Fibroblast of lung (primary cell): ENCODE measurements at regions not wholly inside any gene's neighbourhood (a gene's known extent, or its start where the extent isn't known, plus 50 kb on each side); places are given as distances from the start of the nearest gene placed in this dataset.

Experiments
- DNase-seq, 2 donors: peaks; one replicate each; pipeline versions ENCODE4 v3.0.0 to v3.0.0-alpha.2; 2010; ENCODE audit warnings: low read depth in 2 of 2
- H2AFZ ChIP-seq: 2 replicates; pipeline ENCODE4 v1.5.1; 2012; ENCODE audit warnings: low read length, control low read depth, inconsistent platforms
- H3K27ac ChIP-seq: 2 replicates; pipeline ENCODE4 v1.5.1; 2011; ENCODE audit warnings: low read length, control low read depth; ENCODE audit not compliant: insufficient read depth
- H3K27me3 ChIP-seq: 2 replicates; pipeline ENCODE4 v1.5.1; 2011; ENCODE audit warnings: mild to moderate bottlenecking, low read length; ENCODE audit not compliant: control insufficient read depth, insufficient read depth
- H3K36me3 ChIP-seq: 2 replicates; pipeline ENCODE4 v1.5.1; 2011; ENCODE audit warnings: low read length; ENCODE audit not compliant: control insufficient read depth, insufficient read depth
- H3K4me1 ChIP-seq: 2 replicates; pipeline ENCODE4 v1.5.1; 2011; ENCODE audit warnings: low read length; ENCODE audit not compliant: control insufficient read depth, insufficient read depth; ENCODE audit errors: extremely low read depth
- H3K4me2 ChIP-seq: 2 replicates; pipeline ENCODE4 v1.5.1; 2011; ENCODE audit warnings: low read length, control low read depth; ENCODE audit not compliant: insufficient read depth; ENCODE audit errors: extremely low read depth
- H3K4me3 ChIP-seq, 4 experiments: fragments of 200-600 bp in 1 of 4; sonication (generic) in 1 of 4; replicated peaks in 1 of 4; 2 replicates each; pipeline ENCODE4 v1.5.1; 2011 to 2016; ENCODE audit warnings: low read length in 4 of 4, low read depth in 3 of 4, mild to moderate bottlenecking in 3 of 4, control low read depth in 2 of 4, inconsistent platforms in 1 of 4, mixed read lengths in 1 of 4; ENCODE audit not compliant: insufficient read depth in 1 of 4; ENCODE audit errors: control extremely low read depth in 1 of 4
- H3K79me2 ChIP-seq: 2 replicates; pipeline ENCODE4 v1.5.1; 2012; ENCODE audit warnings: mild to moderate bottlenecking, low read length, inconsistent platforms; ENCODE audit not compliant: control insufficient read depth, insufficient read depth
- H3K9ac ChIP-seq: 2 replicates; pipeline ENCODE4 v1.5.1; 2011; ENCODE audit warnings: mild to moderate bottlenecking, low read length, control low read depth; ENCODE audit not compliant: insufficient read depth
- H3K9me3 ChIP-seq: 2 replicates; pipeline ENCODE4 v1.5.1; 2012; ENCODE audit warnings: low read depth, low read length; ENCODE audit not compliant: control insufficient read depth, insufficient read depth
- H4K20me1 ChIP-seq: 2 replicates; pipeline ENCODE4 v1.5.1; 2011; ENCODE audit warnings: low read length; ENCODE audit not compliant: control insufficient read depth, insufficient read depth; ENCODE audit errors: extremely low read depth
- EZH2 ChIP-seq: IDR thresholded peaks from 2 replicates; pipeline ENCODE4 v1.5.1; 2012; ENCODE audit warnings: low read length, control low read depth, mild to moderate bottlenecking; ENCODE audit errors: missing control alignments
- TF ChIP-seq, protein P1 (sequence below), 2 donors: IDR thresholded peaks in 1 of 2; conservative IDR thresholded peaks in 1 of 2; 1 replicate in 1 of 2; 2 replicates in 1 of 2; pipeline ENCODE4 v1.5.1; 2011 to 2012; ENCODE audit warnings: low read length in 2 of 2, control low read depth in 1 of 2, inconsistent platforms in 1 of 2, low read depth in 1 of 2, mild to moderate bottlenecking in 1 of 2

DNA sequence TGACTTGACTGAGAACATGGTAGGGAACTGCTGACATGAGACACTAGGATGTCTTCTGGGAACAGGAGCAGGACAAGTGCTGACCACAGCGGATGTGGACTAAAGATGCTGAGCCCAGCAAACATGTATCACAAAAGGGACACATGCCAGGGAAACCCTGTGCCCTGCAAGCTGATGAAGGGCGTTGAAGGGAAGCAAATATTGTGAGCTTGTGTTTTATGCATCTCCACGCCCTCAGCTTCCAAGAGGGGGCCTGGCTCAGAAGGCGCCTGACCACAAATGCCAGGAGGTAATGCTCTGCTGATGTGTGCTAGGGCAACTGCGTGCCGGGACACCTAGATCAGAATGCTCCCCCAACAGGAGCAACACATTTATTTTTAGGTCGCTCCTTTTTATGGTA lies 207.3 kb downstream of the CXCL12 start:
- Histone ChIP-seq H3K79me2 (no peaks in the 10 kb centered on the region), H3K4me2 (no peak overlapping the region), H2AFZ (no peak overlapping the region), H3K27me3 (no peaks in the 10 kb centered on the region), H3K4me1 (peaks cover 4% of the 10 kb centered on the region), H3K4me3 (no peak overlapping the region), H4K20me1 (no peaks in the 10 kb centered on the region), H3K9ac (no peak overlapping the region), H3K9me3 (no peaks in the 10 kb centered on the region), H3K27ac (no peak overlapping the region), H3K36me3 (no peaks in the 10 kb centered on the region)
- TF ChIP-seq EZH2, result no peak
- TF ChIP-seq, protein P1, sequence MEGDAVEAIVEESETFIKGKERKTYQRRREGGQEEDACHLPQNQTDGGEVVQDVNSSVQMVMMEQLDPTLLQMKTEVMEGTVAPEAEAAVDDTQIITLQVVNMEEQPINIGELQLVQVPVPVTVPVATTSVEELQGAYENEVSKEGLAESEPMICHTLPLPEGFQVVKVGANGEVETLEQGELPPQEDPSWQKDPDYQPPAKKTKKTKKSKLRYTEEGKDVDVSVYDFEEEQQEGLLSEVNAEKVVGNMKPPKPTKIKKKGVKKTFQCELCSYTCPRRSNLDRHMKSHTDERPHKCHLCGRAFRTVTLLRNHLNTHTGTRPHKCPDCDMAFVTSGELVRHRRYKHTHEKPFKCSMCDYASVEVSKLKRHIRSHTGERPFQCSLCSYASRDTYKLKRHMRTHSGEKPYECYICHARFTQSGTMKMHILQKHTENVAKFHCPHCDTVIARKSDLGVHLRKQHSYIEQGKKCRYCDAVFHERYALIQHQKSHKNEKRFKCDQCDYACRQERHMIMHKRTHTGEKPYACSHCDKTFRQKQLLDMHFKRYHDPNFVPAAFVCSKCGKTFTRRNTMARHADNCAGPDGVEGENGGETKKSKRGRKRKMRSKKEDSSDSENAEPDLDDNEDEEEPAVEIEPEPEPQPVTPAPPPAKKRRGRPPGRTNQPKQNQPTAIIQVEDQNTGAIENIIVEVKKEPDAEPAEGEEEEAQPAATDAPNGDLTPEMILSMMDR (conservative IDR thresholded peaks at IDR 0.05 in 1 of 2, IDR thresholded peaks at IDR 0.05 in 1 of 2; ENCODE audit: low read depth in 1 of 2, low read length in 2 of 2), result no peak
- no peak for DNase-seq

DNA sequence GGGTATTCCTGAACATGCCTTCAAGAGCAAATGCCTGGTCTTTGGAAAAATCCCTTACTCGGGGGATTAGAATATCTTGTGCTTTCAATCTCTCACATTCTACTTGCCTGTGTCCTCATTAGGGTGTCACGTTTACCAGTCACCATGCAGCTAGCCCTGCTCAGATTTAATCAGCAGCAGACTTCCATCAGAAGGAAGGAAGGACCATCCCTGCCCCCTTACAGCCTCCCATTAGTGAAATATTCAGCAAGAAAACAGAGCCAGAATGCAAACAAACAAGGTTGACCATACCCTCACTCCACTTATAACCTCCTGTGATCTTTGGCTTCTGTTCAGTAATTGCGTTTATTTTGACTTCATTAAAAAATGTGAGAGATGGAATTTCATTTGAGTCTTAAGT lies 208.6 kb downstream of the CXCL12 start:
- Histone ChIP-seq H3K9me3 (no peaks in the 10 kb centered on the region), H3K36me3 (no peaks in the 10 kb centered on the region), H4K20me1 (no peaks in the 10 kb centered on the region), H3K27ac (no peak overlapping the region), H3K4me2 (no peak overlapping the region), H3K27me3 (no peaks in the 10 kb centered on the region), H3K9ac (no peak overlapping the region), H3K79me2 (no peaks in the 10 kb centered on the region), H3K4me3 (no peak overlapping the region), H2AFZ (no peak overlapping the region), H3K4me1 (peaks cover 4% of the 10 kb centered on the region)
- no peak for DNase-seq
- no peak for TF ChIP-seq EZH2
- TF ChIP-seq, protein P1 (conservative IDR thresholded peaks at IDR 0.05 in 1 of 2, IDR thresholded peaks at IDR 0.05 in 1 of 2; ENCODE audit: low read depth in 1 of 2, low read length in 2 of 2), result no peak

DNA sequence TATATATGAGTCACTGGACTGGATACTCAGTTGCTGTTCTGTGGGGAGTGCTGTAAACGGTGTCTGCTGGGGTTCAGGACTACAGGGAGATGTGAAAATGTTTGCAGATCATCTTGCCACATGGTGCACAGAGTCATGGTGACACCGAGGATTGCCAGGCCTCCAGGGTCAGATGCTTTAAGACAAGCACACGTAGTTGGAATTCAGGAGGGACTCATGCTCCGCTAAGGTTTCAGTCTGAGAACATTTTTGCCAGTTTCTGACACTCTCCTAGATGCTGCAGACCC lies 211.3 kb downstream of the CXCL12 start:
- no peaks in the 10 kb centered on the region for H3K27me3 ChIP-seq
- no peak overlapping the region for H3K9ac ChIP-seq
- H3K79me2 ChIP-seq, result no peaks in the 10 kb centered on the region
- H2AFZ ChIP-seq, result no peak overlapping the region
- H3K9me3 ChIP-seq, result no peaks in the 10 kb centered on the region
- H4K20me1 ChIP-seq, result no peaks in the 10 kb centered on the region
- no peak overlapping the region for H3K27ac ChIP-seq
- no peaks in the 10 kb centered on the region for H3K36me3 ChIP-seq
- peak in 1 of 2 donors; percentile 63 for DNase-seq
- no peak overlapping the region for H3K4me3 ChIP-seq
- H3K4me1 ChIP-seq, result no peaks in the 10 kb centered on the region
- no peak overlapping the region for H3K4me2 ChIP-seq
- TF ChIP-seq, protein P1 (conservative IDR thresholded peaks at IDR 0.05 in 1 of 2, IDR thresholded peaks at IDR 0.05 in 1 of 2; ENCODE audit: low read depth in 1 of 2, low read length in 2 of 2), result no peak
- TF ChIP-seq EZH2, result no peak
